SK-N-SH (cell line): ENCODE measurements at regions not wholly inside any gene's neighbourhood (a gene's known extent, or its start where the extent isn't known, plus 50 kb on each side); places are given as distances from the start of the nearest gene placed in this dataset.

ENCODE experiments used
- GABPA ChIP-seq: IDR thresholded peaks from 2 replicates; pipeline ENCODE4 v1.4.0; 2012; ENCODE audit warnings: low read depth, mild to moderate bottlenecking
- TF ChIP-seq, protein P1 (sequence below): fragments of 200-600 bp; sonication (generic); IDR thresholded peaks from 2 replicates; pipeline ENCODE4 v1.6.1; 2017; ENCODE audit warnings: antibody characterized with exemption, mild to moderate bottlenecking, moderate library complexity
- TF ChIP-seq, protein P2 (sequence below): fragments of 150-350 bp; IDR thresholded peaks from 2 replicates; pipeline ENCODE4 v1.6.1; 2016; ENCODE audit warnings: mild to moderate bottlenecking, low read depth, low read length

- no peak for TF ChIP-seq GABPA
- TF ChIP-seq, protein P1, sequence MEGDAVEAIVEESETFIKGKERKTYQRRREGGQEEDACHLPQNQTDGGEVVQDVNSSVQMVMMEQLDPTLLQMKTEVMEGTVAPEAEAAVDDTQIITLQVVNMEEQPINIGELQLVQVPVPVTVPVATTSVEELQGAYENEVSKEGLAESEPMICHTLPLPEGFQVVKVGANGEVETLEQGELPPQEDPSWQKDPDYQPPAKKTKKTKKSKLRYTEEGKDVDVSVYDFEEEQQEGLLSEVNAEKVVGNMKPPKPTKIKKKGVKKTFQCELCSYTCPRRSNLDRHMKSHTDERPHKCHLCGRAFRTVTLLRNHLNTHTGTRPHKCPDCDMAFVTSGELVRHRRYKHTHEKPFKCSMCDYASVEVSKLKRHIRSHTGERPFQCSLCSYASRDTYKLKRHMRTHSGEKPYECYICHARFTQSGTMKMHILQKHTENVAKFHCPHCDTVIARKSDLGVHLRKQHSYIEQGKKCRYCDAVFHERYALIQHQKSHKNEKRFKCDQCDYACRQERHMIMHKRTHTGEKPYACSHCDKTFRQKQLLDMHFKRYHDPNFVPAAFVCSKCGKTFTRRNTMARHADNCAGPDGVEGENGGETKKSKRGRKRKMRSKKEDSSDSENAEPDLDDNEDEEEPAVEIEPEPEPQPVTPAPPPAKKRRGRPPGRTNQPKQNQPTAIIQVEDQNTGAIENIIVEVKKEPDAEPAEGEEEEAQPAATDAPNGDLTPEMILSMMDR, result no peak
- TF ChIP-seq, protein P2, sequence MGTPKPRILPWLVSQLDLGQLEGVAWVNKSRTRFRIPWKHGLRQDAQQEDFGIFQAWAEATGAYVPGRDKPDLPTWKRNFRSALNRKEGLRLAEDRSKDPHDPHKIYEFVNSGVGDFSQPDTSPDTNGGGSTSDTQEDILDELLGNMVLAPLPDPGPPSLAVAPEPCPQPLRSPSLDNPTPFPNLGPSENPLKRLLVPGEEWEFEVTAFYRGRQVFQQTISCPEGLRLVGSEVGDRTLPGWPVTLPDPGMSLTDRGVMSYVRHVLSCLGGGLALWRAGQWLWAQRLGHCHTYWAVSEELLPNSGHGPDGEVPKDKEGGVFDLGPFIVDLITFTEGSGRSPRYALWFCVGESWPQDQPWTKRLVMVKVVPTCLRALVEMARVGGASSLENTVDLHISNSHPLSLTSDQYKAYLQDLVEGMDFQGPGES, result no peak
Measured at GRCh38 chr10:109239371-109239770, 683.9 kb downstream of the XPNPEP1 start.
